SK-N-SH (cell line): ENCODE measurements at regions not wholly inside any gene's neighbourhood (a gene's known extent, or its start where the extent isn't known, plus 50 kb on each side); places are given as distances from the start of the nearest gene placed in this dataset.

Experiments
- CTCF ChIA-PET: fragments of 300-600, 350-600 bp; formaldehyde crosslinking; extraction: SDS; loops from one replicate; lab custom pipeline; 2021; lab: Yijun Ruan, JAX
- POLR2A ChIA-PET: fragments of 350-600 bp; sonication (Branson Sonifier 250); formaldehyde crosslinking; extraction: SDS; loops from one replicate; lab custom pipeline; 2020; ENCODE audit warnings: antibody characterized with exemption, inconsistent platforms; lab: Yijun Ruan, JAX
- DNase-seq: peaks from one replicate; pipeline ENCODE4 v3.0.0; 2012
- H2AFZ ChIP-seq: fragments of 200-600 bp; sonication (generic); 2 replicates; pipeline ENCODE4 v1.8.1; 2016; ENCODE audit warnings: antibody characterized with exemption, mild to moderate bottlenecking, low read depth
- H3F3A ChIP-seq: fragments of 200-600 bp; sonication (generic); replicated peaks from 2 replicates; pipeline ENCODE3; 2016; ENCODE audit warnings: antibody characterized with exemption, mild to moderate bottlenecking; ENCODE audit not compliant: insufficient read depth
- H3K27ac ChIP-seq, 2 experiments: fragments of 200-500 bp in 1 of 2; fragments of 200-600 bp in 1 of 2; sonication (Bioruptor generic) in 1 of 2; sonication (generic), shearing (Covaris generic) in 1 of 2; 2 replicates each; pipeline versions ENCODE4 v1.5.1 to v1.6.1; 2014 to 2016; ENCODE audit warnings: low read depth in 2 of 2, inconsistent platforms in 1 of 2, low read length in 1 of 2, mild to moderate bottlenecking in 1 of 2, mixed read lengths in 1 of 2
- H3K27me3 ChIP-seq: fragments of 200-600 bp; sonication (generic), shearing (Covaris generic); 2 replicates; pipeline ENCODE4 v1.6.1; 2016; ENCODE audit warnings: mixed run types; ENCODE audit not compliant: insufficient read depth
- H3K36me3 ChIP-seq, 2 experiments: fragments of 200-500 bp in 1 of 2; fragments of 200-600 bp in 1 of 2; sonication (Bioruptor generic) in 1 of 2; sonication (generic) in 1 of 2; replicated peaks in 1 of 2; 2 replicates each; pipeline versions ENCODE3 to v1.5.1; 2014 to 2016; ENCODE audit warnings: low read length in 1 of 2, mild to moderate bottlenecking in 1 of 2; ENCODE audit not compliant: insufficient read depth in 2 of 2, control insufficient read depth in 1 of 2
- H3K4me1 ChIP-seq, 2 experiments: fragments of 200-500 bp in 1 of 2; fragments of 200-600 bp in 1 of 2; sonication (Bioruptor generic) in 1 of 2; sonication (generic), shearing (Covaris generic) in 1 of 2; 2 replicates each; pipeline versions ENCODE4 v1.5.1 to v1.6.1; 2014 to 2016; ENCODE audit warnings: low read depth in 1 of 2, low read length in 1 of 2, mixed run types in 1 of 2; ENCODE audit not compliant: insufficient read depth in 2 of 2, control insufficient read depth in 1 of 2
- H3K4me2 ChIP-seq: fragments of 200-600 bp; sonication (generic), shearing (Covaris generic); 2 replicates; pipeline ENCODE4 v1.6.1; 2017; ENCODE audit warnings: mixed run types
- H3K4me3 ChIP-seq, 2 experiments: fragments of 200-500 bp in 1 of 2; fragments of 200-600 bp in 1 of 2; sonication (Bioruptor generic) in 1 of 2; sonication (generic), shearing (Covaris generic) in 1 of 2; 2 replicates each; pipeline versions ENCODE4 v1.5.1 to v1.8.1; 2014 to 2016; ENCODE audit warnings: low read depth in 2 of 2, inconsistent platforms in 1 of 2, low read length in 1 of 2, mild to moderate bottlenecking in 1 of 2, mixed read lengths in 1 of 2, moderate library complexity in 1 of 2
- H3K79me2 ChIP-seq: fragments of 200-600 bp; sonication (generic); 2 replicates; pipeline ENCODE4 v1.8.1; 2017; ENCODE audit warnings: mild to moderate bottlenecking; ENCODE audit not compliant: insufficient read depth
- H3K9ac ChIP-seq: fragments of 200-600 bp; sonication (generic); 2 replicates; pipeline ENCODE4 v1.6.1; 2017; ENCODE audit warnings: mixed run types
- H3K9me2 ChIP-seq: fragments of 200-600 bp; sonication (generic); 2 replicates; pipeline ENCODE4 v1.6.1; 2017; ENCODE audit warnings: mixed run types
- H3K9me3 ChIP-seq: fragments of 200-600 bp; sonication (generic); 2 replicates; pipeline ENCODE4 v1.6.1; 2017; ENCODE audit warnings: mixed run types, mild to moderate bottlenecking, moderate library complexity
- H4K20me1 ChIP-seq: fragments of 200-600 bp; sonication (generic); 2 replicates; pipeline ENCODE4 v1.6.1; 2017; ENCODE audit warnings: mild to moderate bottlenecking, mixed run types; ENCODE audit not compliant: insufficient read depth
- CHD2 ChIP-seq: fragments of 150-350 bp; IDR thresholded peaks from 2 replicates; pipeline ENCODE4 v1.6.1; 2018; ENCODE audit warnings: low read length; ENCODE audit not compliant: partially characterized antibody
- ELF1 ChIP-seq: IDR thresholded peaks from 2 replicates; pipeline ENCODE4 v1.4.0; 2012
- EP300 ChIP-seq, 2 experiments: IDR thresholded peaks; 2 replicates each; pipeline versions ENCODE4 v1.4.0 to v1.6.1; 2012; ENCODE audit warnings: borderline replicate concordance in 1 of 2, low read depth in 1 of 2, low read length in 1 of 2
- EZH2phosphoT487 ChIP-seq: fragments of 200-600 bp; sonication (generic); IDR thresholded peaks from 2 replicates; pipeline ENCODE4 v1.6.1; 2017; ENCODE audit warnings: low read depth, mixed run types, mild to moderate bottlenecking, antibody characterized with exemption, moderate library complexity, borderline replicate concordance
- FOXJ3 ChIP-seq: sonication (generic); formaldehyde crosslinking; IDR thresholded peaks from 2 replicates; pipeline ENCODE4 v1.5.1; 2020; ENCODE audit warnings: mild to moderate bottlenecking, missing genetic modification reagents
- FOXM1 ChIP-seq: IDR thresholded peaks from 2 replicates; pipeline ENCODE4 v1.4.0; 2012; ENCODE audit warnings: low read depth, mild to moderate bottlenecking
- GABPA ChIP-seq: IDR thresholded peaks from 2 replicates; pipeline ENCODE4 v1.4.0; 2012; ENCODE audit warnings: low read depth, mild to moderate bottlenecking
- GATA2 ChIP-seq: sonication (generic); formaldehyde crosslinking; IDR thresholded peaks from 2 replicates; pipeline ENCODE4 v1.5.0; 2020; ENCODE audit warnings: mild to moderate bottlenecking, missing genetic modification reagents
- JUND ChIP-seq: IDR thresholded peaks from 2 replicates; pipeline ENCODE4 v1.4.0; 2012
- NFIC ChIP-seq: IDR thresholded peaks from 2 replicates; pipeline ENCODE4 v1.4.0; 2012; ENCODE audit warnings: borderline replicate concordance
- NRF1 ChIP-seq: IDR thresholded peaks from 2 replicates; pipeline ENCODE4 v1.6.1; 2012; ENCODE audit warnings: low read depth, mild to moderate bottlenecking, low read length
- RCOR1 ChIP-seq: fragments of 150-350 bp; IDR thresholded peaks from 2 replicates; pipeline ENCODE4 v1.6.1; 2017; ENCODE audit warnings: antibody characterized with exemption, low read length
- RFX5 ChIP-seq: IDR thresholded peaks from 2 replicates; pipeline ENCODE4 v1.6.1; 2012; ENCODE audit warnings: mild to moderate bottlenecking, improper control_type of control experiment, low read length
- RXRA ChIP-seq: IDR thresholded peaks from 2 replicates; pipeline ENCODE4 v1.4.0; 2012; ENCODE audit warnings: low read depth, mild to moderate bottlenecking, borderline replicate concordance
- SIN3A ChIP-seq: IDR thresholded peaks from 2 replicates; pipeline ENCODE4 v1.6.1; 2012; ENCODE audit warnings: low read depth, mild to moderate bottlenecking, low read length, moderate library complexity, borderline replicate concordance
- TCF12 ChIP-seq: IDR thresholded peaks from 2 replicates; pipeline ENCODE4 v1.4.0; 2012
- TEAD4 ChIP-seq: IDR thresholded peaks from 2 replicates; pipeline ENCODE4 v1.4.0; 2012; ENCODE audit warnings: mild to moderate bottlenecking, borderline replicate concordance; ENCODE audit not compliant: insufficient read depth
- WGBS: methylation state at CpG from one replicate; pipeline ENCODE4 v1.1.6; 2017; ENCODE audit warnings: low lambda C conversion rate; 5-methylcytosine and 5-hydroxymethylcytosine counted together
- TF ChIP-seq, protein P1 (sequence below): IDR thresholded peaks from 2 replicates; pipeline ENCODE4 v1.6.1; 2012; ENCODE audit warnings: mild to moderate bottlenecking, low read depth, low read length, moderate library complexity
- TF ChIP-seq, protein P2 (sequence below): IDR thresholded peaks from 2 replicates; pipeline ENCODE4 v1.4.0; 2012; ENCODE audit warnings: low read depth, borderline replicate concordance
- TF ChIP-seq, protein P3 (sequence below): fragments of 200-600 bp; sonication (generic); IDR thresholded peaks from 2 replicates; pipeline ENCODE4 v1.6.1; 2017; ENCODE audit warnings: antibody characterized with exemption, mild to moderate bottlenecking, moderate library complexity
- TF ChIP-seq, protein P4 (sequence below): IDR thresholded peaks from 2 replicates; pipeline ENCODE4 v1.4.0; 2012; ENCODE audit warnings: low read depth
- TF ChIP-seq, protein P5 (sequence below): IDR thresholded peaks from 2 replicates; pipeline ENCODE4; 2012
- TF ChIP-seq, protein P6 (sequence below): fragments of 150-350 bp; IDR thresholded peaks from 2 replicates; pipeline ENCODE4 v1.6.1; 2017; ENCODE audit warnings: antibody characterized with exemption, low read length, low read depth, borderline replicate concordance

DNA sequence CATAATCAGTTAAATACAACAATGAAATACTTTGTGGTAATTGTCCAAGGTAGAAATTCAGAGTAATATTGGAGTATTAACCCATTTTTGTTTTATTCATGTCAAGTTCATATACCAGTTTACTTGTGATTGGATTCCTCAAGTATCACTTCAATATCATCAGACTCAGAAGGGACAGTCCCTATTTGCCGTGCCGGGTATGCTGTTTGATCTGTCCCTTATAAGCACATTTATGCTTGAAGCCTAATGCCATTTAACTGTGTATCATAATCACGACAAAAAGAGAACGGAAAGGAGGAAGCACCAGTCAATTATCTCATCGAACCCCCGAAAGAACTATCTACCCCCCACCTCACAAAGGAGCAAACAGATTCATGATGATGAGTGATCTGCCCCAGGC, 171.0 kb upstream of the TBL1X start (continued):
- TF ChIP-seq, protein P1, sequence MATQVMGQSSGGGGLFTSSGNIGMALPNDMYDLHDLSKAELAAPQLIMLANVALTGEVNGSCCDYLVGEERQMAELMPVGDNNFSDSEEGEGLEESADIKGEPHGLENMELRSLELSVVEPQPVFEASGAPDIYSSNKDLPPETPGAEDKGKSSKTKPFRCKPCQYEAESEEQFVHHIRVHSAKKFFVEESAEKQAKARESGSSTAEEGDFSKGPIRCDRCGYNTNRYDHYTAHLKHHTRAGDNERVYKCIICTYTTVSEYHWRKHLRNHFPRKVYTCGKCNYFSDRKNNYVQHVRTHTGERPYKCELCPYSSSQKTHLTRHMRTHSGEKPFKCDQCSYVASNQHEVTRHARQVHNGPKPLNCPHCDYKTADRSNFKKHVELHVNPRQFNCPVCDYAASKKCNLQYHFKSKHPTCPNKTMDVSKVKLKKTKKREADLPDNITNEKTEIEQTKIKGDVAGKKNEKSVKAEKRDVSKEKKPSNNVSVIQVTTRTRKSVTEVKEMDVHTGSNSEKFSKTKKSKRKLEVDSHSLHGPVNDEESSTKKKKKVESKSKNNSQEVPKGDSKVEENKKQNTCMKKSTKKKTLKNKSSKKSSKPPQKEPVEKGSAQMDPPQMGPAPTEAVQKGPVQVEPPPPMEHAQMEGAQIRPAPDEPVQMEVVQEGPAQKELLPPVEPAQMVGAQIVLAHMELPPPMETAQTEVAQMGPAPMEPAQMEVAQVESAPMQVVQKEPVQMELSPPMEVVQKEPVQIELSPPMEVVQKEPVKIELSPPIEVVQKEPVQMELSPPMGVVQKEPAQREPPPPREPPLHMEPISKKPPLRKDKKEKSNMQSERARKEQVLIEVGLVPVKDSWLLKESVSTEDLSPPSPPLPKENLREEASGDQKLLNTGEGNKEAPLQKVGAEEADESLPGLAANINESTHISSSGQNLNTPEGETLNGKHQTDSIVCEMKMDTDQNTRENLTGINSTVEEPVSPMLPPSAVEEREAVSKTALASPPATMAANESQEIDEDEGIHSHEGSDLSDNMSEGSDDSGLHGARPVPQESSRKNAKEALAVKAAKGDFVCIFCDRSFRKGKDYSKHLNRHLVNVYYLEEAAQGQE, result no peak
- TF ChIP-seq EP300 (IDR thresholded peaks at IDR 0.05; ENCODE audit: borderline replicate concordance in 1 of 2, low read depth in 1 of 2, low read length in 1 of 2), result no peak
- TF ChIP-seq RXRA, result no peak
- no peak for TF ChIP-seq FOXJ3
- TF ChIP-seq, protein P2, sequence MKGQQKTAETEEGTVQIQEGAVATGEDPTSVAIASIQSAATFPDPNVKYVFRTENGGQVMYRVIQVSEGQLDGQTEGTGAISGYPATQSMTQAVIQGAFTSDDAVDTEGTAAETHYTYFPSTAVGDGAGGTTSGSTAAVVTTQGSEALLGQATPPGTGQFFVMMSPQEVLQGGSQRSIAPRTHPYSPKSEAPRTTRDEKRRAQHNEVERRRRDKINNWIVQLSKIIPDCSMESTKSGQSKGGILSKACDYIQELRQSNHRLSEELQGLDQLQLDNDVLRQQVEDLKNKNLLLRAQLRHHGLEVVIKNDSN, result no peak
- TF ChIP-seq FOXM1, result no peak
- no peak for TF ChIP-seq TEAD4
- TF ChIP-seq SIN3A, result no peak
- no peak for TF ChIP-seq NRF1
- no peak for TF ChIP-seq GABPA
- TF ChIP-seq, all 33 proteins: peak for 0

DNA sequence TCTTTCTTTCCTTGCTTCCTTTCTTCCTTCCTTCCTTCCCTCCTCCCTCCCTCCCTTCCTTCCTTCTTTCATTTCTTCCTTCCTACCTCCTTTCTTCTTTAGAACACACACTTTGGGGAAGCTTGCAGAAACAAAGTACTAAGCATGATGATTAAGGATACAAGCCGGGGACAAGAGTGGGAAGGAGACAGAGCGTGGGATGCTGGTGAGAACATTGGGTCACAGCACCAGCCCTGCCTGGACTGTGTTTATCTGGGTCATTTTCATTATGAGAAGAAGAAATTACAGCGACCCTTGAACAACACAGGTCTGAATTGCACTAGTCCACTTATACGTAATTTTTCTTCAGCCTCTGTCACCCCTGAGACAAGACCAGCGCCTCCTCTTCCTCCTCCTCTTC, 169.3 kb upstream of the TBL1X start:
- no peak for DNase-seq
- no peak overlapping the region for H3K4me3 ChIP-seq
- H3K9me2 ChIP-seq, result no peaks in the 10 kb centered on the region
- 38% methylated on average over 5 of the region's 5 CpGs for WGBS
- no peak overlapping the region for H2AFZ ChIP-seq
- POLR2A ChIA-PET, result no interaction called here
- no peak overlapping the region for H3K27ac ChIP-seq
- H3K4me2 ChIP-seq, result no peak overlapping the region
- H3K9ac ChIP-seq, result no peak overlapping the region
- H3F3A ChIP-seq, result no peaks in the 10 kb centered on the region
- no peaks in the 10 kb centered on the region for H3K9me3 ChIP-seq
- peaks cover 0 to 4% of the 10 kb centered on the region in 2 experiments; a peak in 1 of 4 replicates for H3K4me1 ChIP-seq
- H3K27me3 ChIP-seq, result peaks cover 10% of the 10 kb centered on the region; the same call in 1 of the 2 replicates
- no peaks in the 10 kb centered on the region for H4K20me1 ChIP-seq
- no peaks in the 10 kb centered on the region for H3K79me2 ChIP-seq
- H3K36me3 ChIP-seq, result no peaks in the 10 kb centered on the region
- CTCF ChIA-PET, result no interaction called here
- TF ChIP-seq, protein P3, sequence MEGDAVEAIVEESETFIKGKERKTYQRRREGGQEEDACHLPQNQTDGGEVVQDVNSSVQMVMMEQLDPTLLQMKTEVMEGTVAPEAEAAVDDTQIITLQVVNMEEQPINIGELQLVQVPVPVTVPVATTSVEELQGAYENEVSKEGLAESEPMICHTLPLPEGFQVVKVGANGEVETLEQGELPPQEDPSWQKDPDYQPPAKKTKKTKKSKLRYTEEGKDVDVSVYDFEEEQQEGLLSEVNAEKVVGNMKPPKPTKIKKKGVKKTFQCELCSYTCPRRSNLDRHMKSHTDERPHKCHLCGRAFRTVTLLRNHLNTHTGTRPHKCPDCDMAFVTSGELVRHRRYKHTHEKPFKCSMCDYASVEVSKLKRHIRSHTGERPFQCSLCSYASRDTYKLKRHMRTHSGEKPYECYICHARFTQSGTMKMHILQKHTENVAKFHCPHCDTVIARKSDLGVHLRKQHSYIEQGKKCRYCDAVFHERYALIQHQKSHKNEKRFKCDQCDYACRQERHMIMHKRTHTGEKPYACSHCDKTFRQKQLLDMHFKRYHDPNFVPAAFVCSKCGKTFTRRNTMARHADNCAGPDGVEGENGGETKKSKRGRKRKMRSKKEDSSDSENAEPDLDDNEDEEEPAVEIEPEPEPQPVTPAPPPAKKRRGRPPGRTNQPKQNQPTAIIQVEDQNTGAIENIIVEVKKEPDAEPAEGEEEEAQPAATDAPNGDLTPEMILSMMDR, result no peak
- TF ChIP-seq RFX5, result no peak
- no peak for TF ChIP-seq JUND
- TF ChIP-seq GABPA, result no peak
- no peak for TF ChIP-seq NFIC
- no peak for TF ChIP-seq NRF1
- TF ChIP-seq, protein P4, sequence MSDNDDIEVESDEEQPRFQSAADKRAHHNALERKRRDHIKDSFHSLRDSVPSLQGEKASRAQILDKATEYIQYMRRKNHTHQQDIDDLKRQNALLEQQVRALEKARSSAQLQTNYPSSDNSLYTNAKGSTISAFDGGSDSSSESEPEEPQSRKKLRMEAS, result no peak
- TF ChIP-seq, protein P5, sequence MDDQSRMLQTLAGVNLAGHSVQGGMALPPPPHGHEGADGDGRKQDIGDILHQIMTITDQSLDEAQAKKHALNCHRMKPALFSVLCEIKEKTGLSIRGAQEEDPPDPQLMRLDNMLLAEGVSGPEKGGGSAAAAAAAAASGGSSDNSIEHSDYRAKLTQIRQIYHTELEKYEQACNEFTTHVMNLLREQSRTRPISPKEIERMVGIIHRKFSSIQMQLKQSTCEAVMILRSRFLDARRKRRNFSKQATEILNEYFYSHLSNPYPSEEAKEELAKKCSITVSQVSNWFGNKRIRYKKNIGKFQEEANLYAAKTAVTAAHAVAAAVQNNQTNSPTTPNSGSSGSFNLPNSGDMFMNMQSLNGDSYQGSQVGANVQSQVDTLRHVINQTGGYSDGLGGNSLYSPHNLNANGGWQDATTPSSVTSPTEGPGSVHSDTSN, result no peak
- TF ChIP-seq TCF12, result no peak
- no peak for TF ChIP-seq RCOR1
- no peak for TF ChIP-seq EZH2phosphoT487
- TF ChIP-seq, protein P2, result no peak
- TF ChIP-seq RXRA, result no peak
- no peak for TF ChIP-seq GATA2 (CRISPR knock-in tag)
- TF ChIP-seq FOXM1, result no peak
- TF ChIP-seq EP300 (IDR thresholded peaks at IDR 0.05; ENCODE audit: borderline replicate concordance in 1 of 2, low read depth in 1 of 2, low read length in 1 of 2), result no peak
- TF ChIP-seq, protein P6, sequence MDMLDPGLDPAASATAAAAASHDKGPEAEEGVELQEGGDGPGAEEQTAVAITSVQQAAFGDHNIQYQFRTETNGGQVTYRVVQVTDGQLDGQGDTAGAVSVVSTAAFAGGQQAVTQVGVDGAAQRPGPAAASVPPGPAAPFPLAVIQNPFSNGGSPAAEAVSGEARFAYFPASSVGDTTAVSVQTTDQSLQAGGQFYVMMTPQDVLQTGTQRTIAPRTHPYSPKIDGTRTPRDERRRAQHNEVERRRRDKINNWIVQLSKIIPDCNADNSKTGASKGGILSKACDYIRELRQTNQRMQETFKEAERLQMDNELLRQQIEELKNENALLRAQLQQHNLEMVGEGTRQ, result no peak
- no peak for TF ChIP-seq CHD2
- no peak for TF ChIP-seq ELF1
- TF ChIP-seq SIN3A, result no peak
